MM.1S (cell line): ENCODE measurements at regions not wholly inside any gene's neighbourhood (a gene's known extent, or its start where the extent isn't known, plus 50 kb on each side); places are given as distances from the start of the nearest gene placed in this dataset.

Source experiments
- DNase-seq: peaks from one replicate; pipeline ENCODE4 v3.0.0-alpha.2; 2015
- H2AFZ ChIP-seq: fragments of 300-600 bp; sonication (generic); 2 replicates; pipeline ENCODE4 v1.6.0; 2016; ENCODE audit warnings: antibody characterized with exemption, low read length
- H3F3A ChIP-seq: fragments of 300-600 bp; sonication (generic); 2 replicates; pipeline ENCODE4 v1.6.1; 2016; ENCODE audit warnings: mild to moderate bottlenecking, antibody characterized with exemption, low read length, moderate library complexity, mixed read lengths; ENCODE audit not compliant: insufficient read depth
- H3K27ac ChIP-seq: fragments of 300-600 bp; sonication (generic); 2 replicates; pipeline ENCODE4 v1.5.1; 2016; ENCODE audit warnings: mild to moderate bottlenecking, low read length
- H3K27me3 ChIP-seq: fragments of 300-600 bp; sonication (generic); replicated peaks from 2 replicates; pipeline ENCODE4 v1.6.0; 2016; ENCODE audit warnings: low read length; ENCODE audit not compliant: insufficient read depth
- H3K36me3 ChIP-seq: fragments of 300-600 bp; sonication (generic); replicated peaks from 2 replicates; pipeline ENCODE4 v1.6.1; 2016; ENCODE audit warnings: mild to moderate bottlenecking, low read length, mixed read lengths; ENCODE audit not compliant: insufficient read depth
- H3K4me1 ChIP-seq: fragments of 300-600 bp; sonication (generic); 2 replicates; pipeline ENCODE4 v1.6.1; 2016; ENCODE audit warnings: low read length, mixed read lengths
- H3K4me2 ChIP-seq: fragments of 300-600 bp; sonication (generic); 2 replicates; pipeline ENCODE4 v1.6.0; 2016; ENCODE audit warnings: low read depth, low read length
- H3K4me3 ChIP-seq: fragments of 300-600 bp; sonication (generic); 2 replicates; pipeline ENCODE4 v1.5.1; 2016; ENCODE audit warnings: low read length, mixed read lengths
- H3K79me2 ChIP-seq: fragments of 300-600 bp; sonication (generic); 2 replicates; pipeline ENCODE4 v1.6.1; 2016; ENCODE audit warnings: mixed run types, low read length, mixed read lengths
- H3K9ac ChIP-seq: fragments of 300-600 bp; sonication (generic); 2 replicates; pipeline ENCODE4 v1.6.1; 2016; ENCODE audit warnings: low read length, mixed read lengths
- H3K9me2 ChIP-seq: fragments of 300-600 bp; sonication (generic); replicated peaks from 2 replicates; pipeline ENCODE4 v1.6.1; 2016; ENCODE audit warnings: mild to moderate bottlenecking, low read length, mixed read lengths; ENCODE audit not compliant: insufficient read depth
- H3K9me3 ChIP-seq: fragments of 300-600 bp; sonication (generic); replicated peaks from 2 replicates; pipeline ENCODE4 v1.6.1; 2016; ENCODE audit warnings: mild to moderate bottlenecking, low read length, mixed read lengths; ENCODE audit not compliant: insufficient read depth
- H4K20me1 ChIP-seq: fragments of 300-600 bp; sonication (generic); 2 replicates; pipeline ENCODE4 v1.6.1; 2016; ENCODE audit warnings: mild to moderate bottlenecking, low read length, moderate library complexity, mixed read lengths; ENCODE audit not compliant: insufficient read depth
- EZH2 ChIP-seq: fragments of 300-600 bp; sonication (generic); optimal IDR thresholded peaks from 2 replicates; pipeline ENCODE3; 2017; ENCODE audit warnings: low read depth, mild to moderate bottlenecking, antibody characterized with exemption, low read length, mixed read lengths
- EZH2phosphoT487 ChIP-seq: fragments of 300-600 bp; sonication (generic); IDR thresholded peaks from 2 replicates; pipeline ENCODE4 v1.6.1; 2018; ENCODE audit warnings: antibody characterized with exemption, low read length
- TF ChIP-seq, protein P1 (sequence below): fragments of 300-600 bp; sonication (generic); IDR thresholded peaks from 2 replicates; pipeline ENCODE4 v1.5.1; 2016; ENCODE audit warnings: antibody characterized with exemption, low read length, mixed read lengths

DNA sequence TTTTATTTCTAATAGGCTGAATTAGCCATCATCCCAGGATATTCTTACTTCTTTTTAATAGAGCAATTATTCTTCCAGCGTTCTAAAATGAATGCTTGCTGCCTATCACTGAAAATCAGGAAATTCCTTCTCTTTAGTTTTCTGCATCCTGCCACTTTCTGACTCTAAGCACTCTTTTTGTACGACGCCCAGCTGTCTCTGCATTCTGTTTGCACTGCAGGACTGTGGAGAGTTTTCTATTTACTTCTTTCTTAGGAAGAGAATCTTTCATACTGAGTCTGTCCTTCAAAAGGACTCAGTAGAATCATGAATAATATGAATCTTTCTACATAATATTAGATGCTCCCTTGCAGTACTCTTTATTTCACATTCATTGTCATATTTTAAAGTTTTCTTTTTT lies 360.4 kb upstream of the DSEL start:
- no peak for DNase-seq
- H4K20me1 ChIP-seq: no peaks in the 10 kb centered on the region
- H3K9me2 ChIP-seq: no peaks in the 10 kb centered on the region
- no peak overlapping the region for H3K27ac ChIP-seq
- H2AFZ ChIP-seq: no peak overlapping the region
- H3K79me2 ChIP-seq: no peaks in the 10 kb centered on the region
- no peaks in the 10 kb centered on the region for H3K36me3 ChIP-seq
- no peaks in the 10 kb centered on the region for H3K4me1 ChIP-seq
- no peaks in the 10 kb centered on the region for H3K9me3 ChIP-seq
- no peak overlapping the region for H3K9ac ChIP-seq
- TF ChIP-seq EZH2phosphoT487: no peak
- no peak for TF ChIP-seq EZH2
- TF ChIP-seq, protein P1, sequence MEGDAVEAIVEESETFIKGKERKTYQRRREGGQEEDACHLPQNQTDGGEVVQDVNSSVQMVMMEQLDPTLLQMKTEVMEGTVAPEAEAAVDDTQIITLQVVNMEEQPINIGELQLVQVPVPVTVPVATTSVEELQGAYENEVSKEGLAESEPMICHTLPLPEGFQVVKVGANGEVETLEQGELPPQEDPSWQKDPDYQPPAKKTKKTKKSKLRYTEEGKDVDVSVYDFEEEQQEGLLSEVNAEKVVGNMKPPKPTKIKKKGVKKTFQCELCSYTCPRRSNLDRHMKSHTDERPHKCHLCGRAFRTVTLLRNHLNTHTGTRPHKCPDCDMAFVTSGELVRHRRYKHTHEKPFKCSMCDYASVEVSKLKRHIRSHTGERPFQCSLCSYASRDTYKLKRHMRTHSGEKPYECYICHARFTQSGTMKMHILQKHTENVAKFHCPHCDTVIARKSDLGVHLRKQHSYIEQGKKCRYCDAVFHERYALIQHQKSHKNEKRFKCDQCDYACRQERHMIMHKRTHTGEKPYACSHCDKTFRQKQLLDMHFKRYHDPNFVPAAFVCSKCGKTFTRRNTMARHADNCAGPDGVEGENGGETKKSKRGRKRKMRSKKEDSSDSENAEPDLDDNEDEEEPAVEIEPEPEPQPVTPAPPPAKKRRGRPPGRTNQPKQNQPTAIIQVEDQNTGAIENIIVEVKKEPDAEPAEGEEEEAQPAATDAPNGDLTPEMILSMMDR: no peak
- no peaks in the 10 kb centered on the region for H3K27me3 ChIP-seq
- H3F3A ChIP-seq: no peaks in the 10 kb centered on the region
- no peak overlapping the region for H3K4me2 ChIP-seq
- H3K4me3 ChIP-seq: no peak overlapping the region

DNA sequence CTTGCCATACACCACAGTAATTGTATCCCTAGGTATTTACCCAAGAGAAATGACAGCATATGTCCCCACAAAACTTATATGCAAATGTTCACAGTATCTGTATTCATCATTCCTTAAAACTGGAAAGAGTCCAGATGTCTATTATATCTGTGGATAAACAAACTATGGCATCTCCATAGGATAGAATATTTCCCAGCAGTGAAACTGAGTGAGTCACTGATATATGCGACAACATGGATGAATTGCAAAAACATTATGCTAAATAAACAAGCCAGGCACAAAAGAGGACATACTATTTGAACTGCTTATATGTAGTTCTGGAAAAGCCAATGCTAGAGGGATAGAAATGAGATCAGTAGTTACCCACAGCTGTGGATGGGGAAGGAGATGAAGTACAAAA lies 359.4 kb upstream of the DSEL start:
- no peak overlapping the region for H3K9ac ChIP-seq
- no peaks in the 10 kb centered on the region for H3K27me3 ChIP-seq
- no peaks in the 10 kb centered on the region for H3K9me2 ChIP-seq
- no peak overlapping the region for H3K4me2 ChIP-seq
- H3K27ac ChIP-seq: no peak overlapping the region
- no peak overlapping the region for H3K4me3 ChIP-seq
- no peak for DNase-seq
- no peaks in the 10 kb centered on the region for H3K79me2 ChIP-seq
- no peaks in the 10 kb centered on the region for H4K20me1 ChIP-seq
- no peaks in the 10 kb centered on the region for H3K4me1 ChIP-seq
- H2AFZ ChIP-seq: no peak overlapping the region
- no peaks in the 10 kb centered on the region for H3F3A ChIP-seq
- TF ChIP-seq EZH2 (no peak), EZH2phosphoT487 (no peak)
- TF ChIP-seq, protein P1: no peak
- H3K9me3 ChIP-seq: no peaks in the 10 kb centered on the region
- H3K36me3 ChIP-seq: no peaks in the 10 kb centered on the region

DNA sequence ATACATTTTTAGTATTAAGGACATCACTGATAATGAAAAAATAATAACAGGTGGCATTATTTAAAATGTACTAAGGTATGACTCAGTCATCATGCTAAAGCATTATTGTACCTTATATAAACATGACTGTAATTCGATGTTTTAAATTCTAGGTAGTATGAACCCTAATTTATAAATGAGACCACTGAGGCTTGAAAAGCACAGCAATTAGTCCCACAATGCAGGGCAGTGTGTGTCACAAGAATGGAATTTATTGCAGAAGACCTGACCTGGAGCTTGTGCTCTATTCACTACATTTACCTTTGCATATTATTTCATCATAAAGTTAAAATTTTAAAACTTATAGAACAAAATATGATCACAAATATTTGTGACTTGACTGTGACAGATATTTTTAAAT lies 358.5 kb upstream of the DSEL start:
- no peak for TF ChIP-seq EZH2
- TF ChIP-seq, protein P1: no peak
- no peak for TF ChIP-seq EZH2phosphoT487
- DNase-seq: no peak

DNA sequence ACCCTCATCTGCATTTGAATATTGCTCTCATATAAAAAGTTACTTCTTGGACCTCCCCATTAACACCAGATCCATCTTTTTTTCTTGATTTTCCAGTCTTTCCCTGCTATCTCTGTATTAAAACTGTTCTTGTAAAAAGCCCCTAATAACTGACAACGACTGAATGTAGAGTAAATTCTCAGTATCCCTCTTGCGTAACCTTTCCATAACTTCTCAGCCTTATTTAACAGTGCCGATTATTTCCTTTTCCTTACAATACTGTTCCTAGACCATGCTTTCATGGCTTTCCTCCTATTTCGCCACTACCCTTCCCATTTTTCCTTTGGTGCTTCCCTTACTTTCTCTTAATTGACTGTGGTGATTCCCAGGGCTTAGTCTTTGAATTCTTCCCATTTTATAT lies 348.9 kb upstream of the DSEL start:
- H3F3A ChIP-seq: no peaks in the 10 kb centered on the region

More for the DNA sequence above, 358.5 kb upstream of the DSEL start:
- Histone ChIP-seq H3K9me3 (no peaks in the 10 kb centered on the region), H2AFZ (no peak overlapping the region), H3K4me3 (no peak overlapping the region), H3K4me1 (no peaks in the 10 kb centered on the region), H4K20me1 (no peaks in the 10 kb centered on the region), H3K79me2 (no peaks in the 10 kb centered on the region), H3K27ac (no peak overlapping the region), H3F3A (no peaks in the 10 kb centered on the region), H3K9ac (no peak overlapping the region), H3K4me2 (no peak overlapping the region), H3K36me3 (no peaks in the 10 kb centered on the region), H3K27me3 (no peaks in the 10 kb centered on the region), H3K9me2 (no peaks in the 10 kb centered on the region)

More for the DNA sequence above, 348.9 kb upstream of the DSEL start:
- H3K27ac ChIP-seq: no peak overlapping the region
- H3K36me3 ChIP-seq: no peaks in the 10 kb centered on the region
- no peak for TF ChIP-seq EZH2
- no peak for TF ChIP-seq EZH2phosphoT487
- TF ChIP-seq, protein P1: no peak
- no peaks in the 10 kb centered on the region for H3K9me2 ChIP-seq
- no peak overlapping the region for H2AFZ ChIP-seq
- no peak overlapping the region for H3K4me2 ChIP-seq
- H3K4me3 ChIP-seq: no peak overlapping the region
- no peaks in the 10 kb centered on the region for H3K9me3 ChIP-seq
- no peaks in the 10 kb centered on the region for H4K20me1 ChIP-seq
- no peaks in the 10 kb centered on the region for H3K79me2 ChIP-seq
- no peak for DNase-seq
- no peaks in the 10 kb centered on the region for H3K27me3 ChIP-seq
- no peaks in the 10 kb centered on the region for H3K4me1 ChIP-seq
- H3K9ac ChIP-seq: no peak overlapping the region
